CD14-positive monocyte (primary cell): ENCODE measurements at regions not wholly inside any gene's neighbourhood (a gene's known extent, or its start where the extent isn't known, plus 50 kb on each side); places are given as distances from the start of the nearest gene placed in this dataset.

Experiments used
- DNase-seq, 3 donors: peaks; one replicate each; pipeline ENCODE4 v3.0.0-alpha.2; 2011 to 2022
- H2AFZ ChIP-seq: 2 replicates; pipeline ENCODE4 v1.6.0; 2012; ENCODE audit warnings: mild to moderate bottlenecking, low read depth, low read length, inconsistent platforms; ENCODE audit not compliant: insufficient read depth, poor library complexity, severe bottlenecking
- H3K27ac ChIP-seq, 2 donors: 1 replicate in 1 of 2; 2 replicates in 1 of 2; pipeline ENCODE4 v1.5.1; 2012 to 2013; ENCODE audit warnings: low read length in 2 of 2, control low read depth in 1 of 2, inconsistent platforms in 1 of 2, low read depth in 1 of 2, mild to moderate bottlenecking in 1 of 2
- H3K27me3 ChIP-seq, 2 donors: one replicate each; pipeline versions ENCODE4 v1.6.0 to v1.6.1; 2011 to 2013; ENCODE audit warnings: low read length in 2 of 2; ENCODE audit not compliant: control insufficient read depth in 2 of 2, insufficient read depth in 2 of 2
- H3K36me3 ChIP-seq, 2 donors: replicated peaks in 1 of 2; 1 replicate in 1 of 2; 2 replicates in 1 of 2; pipeline versions ENCODE4 v1.5.1 to v1.6.1; 2012 to 2013; ENCODE audit warnings: low read length in 2 of 2, control low read depth in 1 of 2, inconsistent platforms in 1 of 2, mild to moderate bottlenecking in 1 of 2; ENCODE audit not compliant: insufficient read depth in 2 of 2, control insufficient read depth in 1 of 2
- H3K4me1 ChIP-seq, 2 donors: 1 replicate in 1 of 2; 2 replicates in 1 of 2; pipeline versions ENCODE4 v1.5.1 to v1.6.1; 2012 to 2013; ENCODE audit warnings: low read length in 2 of 2, control low read depth in 1 of 2, inconsistent platforms in 1 of 2, mild to moderate bottlenecking in 1 of 2, moderate library complexity in 1 of 2; ENCODE audit not compliant: insufficient read depth in 2 of 2, control insufficient read depth in 1 of 2
- H3K4me2 ChIP-seq: replicated peaks from 2 replicates; pipeline ENCODE3; 2012; ENCODE audit warnings: low read length, moderate library complexity, mild to moderate bottlenecking; ENCODE audit not compliant: poor library complexity, severe bottlenecking; ENCODE audit errors: extremely low read depth
- H3K4me3 ChIP-seq, 3 experiments: fragments of 200-600 bp in 1 of 3; sonication (generic) in 1 of 3; replicated peaks in 1 of 3; 1 replicate in 2 of 3; 2 replicates in 1 of 3; pipeline ENCODE4 v1.5.1; 2011 to 2013; ENCODE audit warnings: low read length in 3 of 3, mild to moderate bottlenecking in 3 of 3, control low read depth in 2 of 3, low read depth in 2 of 3, inconsistent platforms in 1 of 3, moderate library complexity in 1 of 3
- H3K79me2 ChIP-seq: 2 replicates; pipeline ENCODE4 v1.6.0; 2012; ENCODE audit warnings: mild to moderate bottlenecking, control low read depth, inconsistent platforms, low read length, moderate library complexity; ENCODE audit not compliant: insufficient read depth
- H3K9ac ChIP-seq: 2 replicates; pipeline ENCODE4 v1.6.0; 2017; ENCODE audit warnings: low read length, mild to moderate bottlenecking; ENCODE audit not compliant: insufficient read depth, poor library complexity, severe bottlenecking
- H3K9me3 ChIP-seq, 2 donors: replicated peaks in 1 of 2; 1 replicate in 1 of 2; 2 replicates in 1 of 2; pipeline versions ENCODE4 v1.5.1 to v1.6.1; 2012 to 2013; ENCODE audit warnings: low read length in 2 of 2, control low read depth in 1 of 2; ENCODE audit not compliant: control insufficient read depth in 1 of 2, insufficient read depth in 1 of 2
- H4K20me1 ChIP-seq: 2 replicates; pipeline ENCODE4 v1.6.0; 2012; ENCODE audit warnings: mild to moderate bottlenecking, low read length, control low read depth, moderate library complexity; ENCODE audit not compliant: insufficient read depth
- H3K27ac Mint-ChIP-seq, 7 donors: one replicate each; pipeline ENCODE4 v1.8.0; 2020; ENCODE audit warnings: mild to moderate bottlenecking in 7 of 7, mixed read lengths in 7 of 7, moderate library complexity in 6 of 7, inconsistent platforms in 2 of 7
- H3K27me3 Mint-ChIP-seq, 3 donors: one replicate each; pipeline ENCODE4 v1.8.0; 2021 to 2022; ENCODE audit warnings: low read depth in 3 of 3, mild to moderate bottlenecking in 3 of 3, mixed read lengths in 3 of 3, moderate library complexity in 3 of 3, inconsistent platforms in 1 of 3
- H3K36me3 Mint-ChIP-seq, 2 donors: one replicate each; pipeline ENCODE4 v1.8.0; 2020; ENCODE audit warnings: mixed read lengths in 2 of 2, inconsistent platforms in 1 of 2, mild to moderate bottlenecking in 1 of 2
- H3K4me1 Mint-ChIP-seq: one replicate; pipeline ENCODE4 v1.8.0; 2020; ENCODE audit warnings: mild to moderate bottlenecking, mixed read lengths
- H3K4me3 Mint-ChIP-seq, 2 donors: one replicate each; pipeline ENCODE4 v1.8.0; 2020; ENCODE audit warnings: mild to moderate bottlenecking in 2 of 2, mixed read lengths in 2 of 2, moderate library complexity in 1 of 2
- H3K9me3 Mint-ChIP-seq, 7 donors: one replicate each; pipeline ENCODE4 v1.8.0; 2020 to 2022; ENCODE audit warnings: mixed read lengths in 7 of 7, mild to moderate bottlenecking in 6 of 7, moderate library complexity in 6 of 7, inconsistent platforms in 2 of 7
- WGBS: methylation state at CpG from one replicate; pipeline ENCODE4 v1.1.5; 2013; ENCODE audit warnings: missing lambda C conversion rate; ENCODE audit not compliant: insufficient coverage; 5-methylcytosine and 5-hydroxymethylcytosine counted together
- intact Hi-C, 2 donors: fragments of 100-400 bp; cut with micrococcal nuclease; formaldehyde crosslinking; loops; one replicate each; pipeline versions ENCODE4 v1.15.0 to v1.15.1; 2023
- TF ChIP-seq, protein P1 (sequence below): fragments of 200-600 bp; IDR thresholded peaks from one replicate; pipeline ENCODE4 v1.8.0; 2022; ENCODE audit warnings: antibody characterized with exemption, mild to moderate bottlenecking

DNA sequence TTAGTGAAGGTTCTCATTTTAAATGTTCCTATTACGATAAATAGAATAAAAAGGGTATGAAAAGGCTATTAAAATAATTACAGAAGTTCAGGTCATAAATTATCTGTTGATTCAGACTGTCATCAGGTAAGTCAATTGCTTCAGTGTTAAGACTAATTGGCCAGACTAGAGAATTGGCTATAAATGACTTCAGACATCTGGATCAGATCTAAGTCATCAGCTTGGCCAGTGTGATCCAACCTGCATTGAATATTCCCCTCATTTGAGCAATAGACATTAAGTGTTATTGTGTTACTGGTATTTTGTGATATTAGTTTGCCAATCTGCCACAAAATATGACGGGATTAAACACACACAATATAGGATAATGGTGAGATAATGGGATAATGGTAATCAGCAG, 377.6 kb upstream of the CITED2 start:
- Mint-ChIP-seq H3K27me3 (no peaks in the 10 kb centered on the region), H3K4me3 (no peak overlapping the region), H3K27ac (no peak overlapping the region), H3K9me3 (peaks cover 0 to 3% (median 0%) of the 10 kb centered on the region in 7 donors), H3K36me3 (peaks cover 0 to 1% of the 10 kb centered on the region in 2 donors), H3K4me1 (peaks cover 15% of the 10 kb centered on the region)
- H3K27me3 ChIP-seq, result no peaks in the 10 kb centered on the region
- no peak overlapping the region for H3K4me2 ChIP-seq
- TF ChIP-seq, protein P1, sequence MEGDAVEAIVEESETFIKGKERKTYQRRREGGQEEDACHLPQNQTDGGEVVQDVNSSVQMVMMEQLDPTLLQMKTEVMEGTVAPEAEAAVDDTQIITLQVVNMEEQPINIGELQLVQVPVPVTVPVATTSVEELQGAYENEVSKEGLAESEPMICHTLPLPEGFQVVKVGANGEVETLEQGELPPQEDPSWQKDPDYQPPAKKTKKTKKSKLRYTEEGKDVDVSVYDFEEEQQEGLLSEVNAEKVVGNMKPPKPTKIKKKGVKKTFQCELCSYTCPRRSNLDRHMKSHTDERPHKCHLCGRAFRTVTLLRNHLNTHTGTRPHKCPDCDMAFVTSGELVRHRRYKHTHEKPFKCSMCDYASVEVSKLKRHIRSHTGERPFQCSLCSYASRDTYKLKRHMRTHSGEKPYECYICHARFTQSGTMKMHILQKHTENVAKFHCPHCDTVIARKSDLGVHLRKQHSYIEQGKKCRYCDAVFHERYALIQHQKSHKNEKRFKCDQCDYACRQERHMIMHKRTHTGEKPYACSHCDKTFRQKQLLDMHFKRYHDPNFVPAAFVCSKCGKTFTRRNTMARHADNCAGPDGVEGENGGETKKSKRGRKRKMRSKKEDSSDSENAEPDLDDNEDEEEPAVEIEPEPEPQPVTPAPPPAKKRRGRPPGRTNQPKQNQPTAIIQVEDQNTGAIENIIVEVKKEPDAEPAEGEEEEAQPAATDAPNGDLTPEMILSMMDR, result no peak
- DNase-seq, result no peak
- no CpG with 5 or more reads among the region's 2 CpGs for WGBS
- intact Hi-C loops, result no loop called here
- no peak overlapping the region for H3K27ac ChIP-seq
- H3K4me3 ChIP-seq, result no peak overlapping the region
- H3K9ac ChIP-seq, result no peak overlapping the region
- no peaks in the 10 kb centered on the region for H3K36me3 ChIP-seq
- H3K4me1 ChIP-seq, result peaks cover 5 to 6% of the 10 kb centered on the region in 2 donors
- no peaks in the 10 kb centered on the region for H3K9me3 ChIP-seq
- H2AFZ ChIP-seq, result no peak overlapping the region
- H3K79me2 ChIP-seq, result no peaks in the 10 kb centered on the region
- no peaks in the 10 kb centered on the region for H4K20me1 ChIP-seq

DNA sequence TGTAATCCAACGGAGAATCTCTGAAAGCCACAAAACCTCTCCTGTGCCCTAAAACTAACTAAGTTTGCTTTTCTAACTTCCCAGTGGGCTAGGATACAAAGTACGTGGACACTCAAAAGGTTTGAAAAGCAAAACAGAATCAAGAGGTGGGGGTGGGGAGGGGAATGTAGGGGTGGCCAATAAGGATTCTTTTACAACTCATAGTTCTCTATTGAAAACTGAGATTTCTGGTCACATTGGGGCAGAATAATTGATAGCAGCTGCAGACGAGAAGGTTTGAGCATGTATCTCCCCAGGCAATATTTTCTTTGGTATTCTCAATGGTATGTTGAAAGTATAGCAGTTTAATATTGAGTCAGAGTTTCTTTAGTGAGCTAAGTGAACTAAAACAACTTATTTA, 376.7 kb upstream of the CITED2 start:
- H3K4me3 ChIP-seq, result no peak overlapping the region
- H3K9ac ChIP-seq, result no peak overlapping the region
- peaks cover 5 to 6% of the 10 kb centered on the region in 2 donors for H3K4me1 ChIP-seq
- H3K27me3 ChIP-seq, result no peaks in the 10 kb centered on the region
- Mint-ChIP-seq H3K9me3 (peaks cover 0 to 3% (median 0%) of the 10 kb centered on the region in 7 donors), H3K4me3 (no peak overlapping the region), H3K36me3 (peaks cover 0 to 1% of the 10 kb centered on the region in 2 donors), H3K4me1 (peaks cover 18% of the 10 kb centered on the region), H3K27me3 (no peaks in the 10 kb centered on the region), H3K27ac (no peak overlapping the region)
- H3K9me3 ChIP-seq, result no peaks in the 10 kb centered on the region
- H2AFZ ChIP-seq, result no peak overlapping the region
- intact Hi-C loops, result no loop called here
- DNase-seq, result no peak
- no peak overlapping the region for H3K27ac ChIP-seq
- H3K4me2 ChIP-seq, result no peak overlapping the region
- no CpG with 5 or more reads among the region's 3 CpGs for WGBS
- H4K20me1 ChIP-seq, result no peaks in the 10 kb centered on the region
- H3K79me2 ChIP-seq, result no peaks in the 10 kb centered on the region
- TF ChIP-seq, protein P1, result no peak
- H3K36me3 ChIP-seq, result no peaks in the 10 kb centered on the region
